SK-N-SH (cell line): ENCODE measurements at regions not wholly inside any gene's neighbourhood (a gene's known extent, or its start where the extent isn't known, plus 50 kb on each side); places are given as distances from the start of the nearest gene placed in this dataset.

Experiments
- CTCF ChIP-seq: fragments of 200-600 bp; sonication (generic); IDR thresholded peaks from 2 replicates; pipeline ENCODE4 v1.6.1; 2017; ENCODE audit warnings: antibody characterized with exemption, mild to moderate bottlenecking, moderate library complexity
- EZH2phosphoT487 ChIP-seq: fragments of 200-600 bp; sonication (generic); IDR thresholded peaks from 2 replicates; pipeline ENCODE4 v1.6.1; 2017; ENCODE audit warnings: low read depth, mixed run types, mild to moderate bottlenecking, antibody characterized with exemption, moderate library complexity, borderline replicate concordance
- IRF3 ChIP-seq: fragments of 150-350 bp; IDR thresholded peaks from 2 replicates; pipeline ENCODE4 v1.6.1; 2016; ENCODE audit warnings: mild to moderate bottlenecking, low read depth, low read length
- POLR2AphosphoS5 ChIP-seq: IDR thresholded peaks from 2 replicates; pipeline ENCODE4 v1.6.1; 2012; ENCODE audit warnings: low read depth, low read length
- RCOR1 ChIP-seq: fragments of 150-350 bp; IDR thresholded peaks from 2 replicates; pipeline ENCODE4 v1.6.1; 2017; ENCODE audit warnings: antibody characterized with exemption, low read length
- RFX5 ChIP-seq: IDR thresholded peaks from 2 replicates; pipeline ENCODE4 v1.6.1; 2012; ENCODE audit warnings: mild to moderate bottlenecking, improper control_type of control experiment, low read length
- SIN3A ChIP-seq: IDR thresholded peaks from 2 replicates; pipeline ENCODE4 v1.6.1; 2012; ENCODE audit warnings: low read depth, mild to moderate bottlenecking, low read length, moderate library complexity, borderline replicate concordance
- TAF1 ChIP-seq: IDR thresholded peaks from 2 replicates; pipeline ENCODE4 v1.6.1; 2012; ENCODE audit warnings: low read depth, mild to moderate bottlenecking, low read length, moderate library complexity, borderline replicate concordance
- USF2 ChIP-seq: fragments of 150-350 bp; IDR thresholded peaks from 2 replicates; pipeline ENCODE4 v1.6.1; 2017; ENCODE audit warnings: antibody characterized with exemption, low read length, low read depth, borderline replicate concordance

- no peak for TF ChIP-seq CTCF
- TF ChIP-seq POLR2AphosphoS5: no peak
- no peak for TF ChIP-seq SIN3A
- no peak for TF ChIP-seq USF2
- no peak for TF ChIP-seq TAF1
- no peak for TF ChIP-seq RFX5
- TF ChIP-seq RCOR1: no peak
- no peak for TF ChIP-seq IRF3
- no peak for TF ChIP-seq EZH2phosphoT487
Measured at GRCh38 chr9:108396611-108397010, 459.2 kb downstream of the ACTL7B start.
